ENCODE measurements at regions not wholly inside any gene's neighbourhood (a gene's known extent, or its start where the extent isn't known, plus 50 kb on each side); places are given as distances from the start of the nearest gene placed in this dataset.

DNA sequence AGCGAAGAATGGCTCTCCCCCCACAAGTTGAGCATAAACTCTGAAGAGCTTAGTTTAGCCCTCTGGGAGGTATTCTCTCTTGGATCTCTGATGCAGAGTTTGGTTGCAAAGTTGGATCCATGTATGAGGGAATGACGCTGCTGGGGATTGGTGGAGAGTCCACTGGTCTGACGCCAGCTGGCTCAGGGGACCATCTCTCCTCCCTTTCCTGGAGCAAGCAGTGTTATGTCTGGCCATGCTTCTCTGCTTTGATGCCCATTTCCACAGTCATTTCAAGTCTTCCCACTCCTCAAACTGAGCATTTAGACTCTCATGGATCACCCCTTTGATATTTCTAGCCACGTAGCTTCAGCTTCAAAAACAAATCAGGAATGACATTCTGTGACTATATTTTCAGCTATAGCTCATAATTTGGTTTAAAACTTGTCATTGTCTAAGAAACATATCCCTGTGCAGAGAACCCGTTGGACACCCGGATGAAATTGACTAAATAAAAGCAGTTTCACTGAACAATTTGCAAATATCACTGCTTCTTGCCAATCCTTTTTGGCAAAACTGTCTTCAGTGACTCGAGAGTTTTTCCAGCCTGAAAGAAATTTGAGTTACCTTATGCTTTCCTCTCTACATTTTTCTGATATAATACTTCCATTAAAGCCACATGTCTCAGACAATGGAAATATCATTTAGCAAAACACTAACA lies 193.4 kb upstream of the CDH11 start:
- Histone ChIP-seq H2BK5ac (ENCODE audit: low read depth, low read length) (no peak overlapping the region), H3K56ac (replicated peaks; ENCODE audit: insufficient read length, low read depth, low read length) (no peak overlapping the region), H3K27ac (ENCODE audit: low read depth, low read length) (no peak overlapping the region), H2AK5ac (ENCODE audit: low read depth, low read length) (no peak overlapping the region), H3K18ac (ENCODE audit: extremely low read depth, low read length) (no peak overlapping the region), H2BK120ac (replicated peaks; ENCODE audit: low read depth, low read length) (no peak overlapping the region), H3K9me3 (ENCODE audit: insufficient read depth in 2 of 2, low read depth in 1 of 2, low read length in 1 of 2) (no peaks in the 10 kb centered on the region), H4K20me1 (replicated peaks in 1 of 2; ENCODE audit: control insufficient read depth in 1 of 2, insufficient read depth in 2 of 2, low read length in 2 of 2) (peaks cover 0 to 2% of the 10 kb centered on the region in 2 experiments), H3K36me3 (ENCODE audit: control insufficient read depth in 2 of 4, insufficient read depth in 4 of 4, low read length in 3 of 4) (no peaks in the 10 kb centered on the region), H3K4me3 (ENCODE audit: extremely low read depth in 1 of 4, insufficient read depth in 2 of 4, low read depth in 3 of 4, low read length in 4 of 4) (no peak overlapping the region), H4K5ac (ENCODE audit: insufficient read length, low read depth, low read length) (no peak overlapping the region), H2BK15ac (ENCODE audit: low read length) (no peak overlapping the region), H3K9ac (replicated peaks in 1 of 4; ENCODE audit: extremely low read depth in 1 of 4, low read depth in 3 of 4, low read length in 3 of 4) (no peak overlapping the region), H4K91ac (replicated peaks; ENCODE audit: insufficient read length, low read length) (no peak overlapping the region), H4K8ac (ENCODE audit: extremely low read depth, insufficient read depth, low read length) (no peak overlapping the region), H3K27me3 (replicated peaks in 1 of 4; ENCODE audit: control insufficient read depth in 3 of 4, extremely low read depth in 1 of 4, insufficient read depth in 3 of 4, low read length in 3 of 4) (no peaks in the 10 kb centered on the region), H3K79me1 (ENCODE audit: low read depth, low read length) (no peaks in the 10 kb centered on the region), H3K23ac (ENCODE audit: insufficient read length) (no peak overlapping the region), H2BK20ac (ENCODE audit: low read length) (no peak overlapping the region), H2AFZ (ENCODE audit: low read length) (no peak overlapping the region), H3K14ac (ENCODE audit: insufficient read length) (no peak overlapping the region), H2BK12ac (ENCODE audit: low read depth, low read length) (no peak overlapping the region), H3K23me2 (ENCODE audit: low read depth, low read length) (no peaks in the 10 kb centered on the region), H3K4me1 (replicated peaks in 1 of 4; ENCODE audit: control insufficient read depth in 3 of 4, insufficient read depth in 4 of 4, low read length in 3 of 4) (peaks cover 0 to 18% (median 14%) of the 10 kb centered on the region in 4 experiments; a peak in 5 of 7 replicates), H3K79me2 (ENCODE audit: control insufficient read depth in 1 of 2, insufficient read depth in 2 of 2, low read length in 2 of 2) (no peaks in the 10 kb centered on the region), H3K4me2 (ENCODE audit: insufficient read depth in 1 of 2, low read depth in 2 of 2, low read length in 2 of 2) (no peak overlapping the region), H3K4ac (replicated peaks; ENCODE audit: insufficient read length, low read depth, low read length) (no peak overlapping the region)
- no peak for DNase-seq (ENCODE audit: low read depth in 1 of 2, low spot score in 2 of 2)
- CTCF ChIA-PET (ENCODE audit: partially characterized antibody), result interaction anchor here (1.0 kb wide), 1 partner anchor 10 kb away, joined by 3 read pairs; no protein-coding TSS in a partner anchor
- no peak for FAIRE-seq
- POLR2A ChIA-PET (ENCODE audit: partially characterized antibody), result no interaction called here
- WGBS, 2 experiments (ENCODE audit: extremely low coverage in 1 of 2, insufficient coverage in 1 of 2, insufficient read length in 1 of 2, insufficient replicate concordance in 2 of 2, low coverage in 1 of 2, low lambda C conversion rate in 2 of 2, missing lambda C conversion rate in 1 of 2), result 92% methylated on average over 7 of the region's 7 CpGs; no CpG with 5 or more reads in 1 of the 2 experiments
- TF ChIP-seq TEAD4 (IDR thresholded peaks at IDR 0.05; ENCODE audit: low read depth, low read length) (no peak), KDM5A (IDR thresholded peaks at IDR 0.05; ENCODE audit: low read length) (no peak), POU5F1 (IDR thresholded peaks at IDR 0.05; ENCODE audit: low read depth, low read length) (no peak), JUN (IDR thresholded peaks at IDR 0.05; ENCODE audit: low read depth, low read length) (no peak), CBX8 (IDR thresholded peaks at IDR 0.05; ENCODE audit: borderline replicate concordance, low read depth, low read length) (no peak), TCF12 (IDR thresholded peaks at IDR 0.05; ENCODE audit: low read depth, low read length) (no peak), NANOG (IDR thresholded peaks at IDR 0.05; ENCODE audit: insufficient read depth, low read depth, low read length, poor library complexity, severe bottlenecking) (no peak), SAP30 (IDR thresholded peaks at IDR 0.05; ENCODE audit: insufficient read depth, insufficient replicate concordance, low read length) (no peak), CBX5 (IDR thresholded peaks at IDR 0.05; ENCODE audit: low read depth, low read length) (no peak), SP2 (IDR thresholded peaks at IDR 0.05; ENCODE audit: low read length) (no peak), BCL11A (IDR thresholded peaks at IDR 0.05; ENCODE audit: low read depth in 2 of 2, low read length in 2 of 2) (no peak), KDM4A (IDR thresholded peaks at IDR 0.05; ENCODE audit: low read depth, low read length, severe bottlenecking) (no peak), CHD1 (IDR thresholded peaks at IDR 0.05; ENCODE audit: low read depth, low read length) (no peak)
- TF ChIP-seq, protein P1, sequence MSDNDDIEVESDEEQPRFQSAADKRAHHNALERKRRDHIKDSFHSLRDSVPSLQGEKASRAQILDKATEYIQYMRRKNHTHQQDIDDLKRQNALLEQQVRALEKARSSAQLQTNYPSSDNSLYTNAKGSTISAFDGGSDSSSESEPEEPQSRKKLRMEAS (IDR thresholded peaks at IDR 0.05), result no peak

Data from H1 (cell line).